HG03442 (cell line): ENCODE measurements at regions not wholly inside any gene's neighbourhood (a gene's known extent, or its start where the extent isn't known, plus 50 kb on each side); places are given as distances from the start of the nearest gene placed in this dataset.

Source experiments
- ATAC-seq: cut with Tn5 transposase; IDR thresholded peaks from one replicate; pipeline ENCODE4 v1.9.1; 2021; ENCODE audit warnings: mild to moderate bottlenecking, moderate library complexity; ENCODE audit not compliant: unreplicated experiment

DNA sequence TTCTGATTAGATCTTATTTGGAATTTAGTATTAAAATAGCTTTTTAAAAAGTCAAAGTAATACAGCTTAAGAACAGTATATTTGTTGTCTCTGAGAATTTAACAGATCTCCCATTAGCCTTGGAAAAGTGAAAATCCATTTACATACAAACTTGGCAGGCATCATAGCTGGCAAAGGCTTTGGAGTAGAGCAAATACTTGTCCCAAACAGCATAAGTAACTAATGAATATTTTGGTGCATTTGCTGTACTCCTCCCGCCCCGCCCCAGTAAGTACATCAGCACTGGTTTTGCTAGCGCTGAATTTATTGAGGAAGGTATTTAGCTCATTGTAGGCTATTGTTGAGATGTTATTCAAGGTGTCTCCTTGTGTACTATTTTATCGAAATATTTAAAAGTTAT lies 417.7 kb upstream of the KAZN start:
- no peak for ATAC-seq

DNA sequence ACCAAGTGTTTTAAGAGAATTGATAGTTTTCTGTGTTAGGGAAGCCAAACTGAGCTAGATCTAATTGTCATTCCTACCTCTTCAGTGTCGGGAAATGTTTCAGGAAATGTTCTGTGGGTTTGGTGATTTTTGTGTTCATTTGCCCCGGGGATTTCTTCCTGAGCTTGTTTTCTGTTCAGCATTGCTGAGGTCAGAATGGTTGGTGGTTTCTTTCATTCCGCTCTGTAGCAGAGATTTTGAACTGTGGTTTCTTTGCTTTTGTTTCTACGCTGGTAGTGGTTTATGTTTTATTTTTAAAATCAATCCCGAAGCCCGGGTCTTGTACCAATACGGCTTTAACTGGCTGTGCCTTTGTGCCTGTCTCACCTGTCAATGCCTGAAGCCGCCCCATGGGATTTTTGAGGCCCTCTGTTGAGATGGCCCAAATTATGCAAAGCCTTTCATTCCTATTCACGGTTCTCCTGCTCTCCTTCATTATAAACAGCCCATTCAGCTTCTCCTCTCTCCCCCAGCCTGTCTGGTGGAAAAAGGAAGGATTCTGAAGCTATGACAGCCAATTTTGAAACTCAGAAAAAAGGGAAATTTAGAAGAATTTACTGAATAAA lies 417.2 kb upstream of the KAZN start:
- no peak for ATAC-seq

DNA sequence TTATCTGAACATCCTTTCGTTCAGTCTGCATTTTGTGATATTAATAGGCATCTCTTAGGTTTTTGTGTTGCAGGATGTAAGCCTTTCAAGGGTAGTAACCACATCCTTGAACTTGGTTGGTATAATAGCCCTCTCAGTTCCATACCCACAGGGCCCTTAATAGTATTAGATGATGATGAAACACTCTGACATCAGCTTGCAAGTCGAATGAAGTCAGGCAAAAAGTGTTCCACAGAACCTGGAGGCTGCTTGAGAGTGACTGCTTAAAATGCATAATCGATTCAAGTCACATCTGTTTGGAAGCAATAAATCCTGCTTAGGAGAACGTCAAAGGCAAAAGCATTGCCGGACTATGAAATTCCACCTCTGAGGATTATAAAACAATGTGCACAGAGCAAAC lies 415.6 kb upstream of the KAZN start:
- ATAC-seq = no peak

DNA sequence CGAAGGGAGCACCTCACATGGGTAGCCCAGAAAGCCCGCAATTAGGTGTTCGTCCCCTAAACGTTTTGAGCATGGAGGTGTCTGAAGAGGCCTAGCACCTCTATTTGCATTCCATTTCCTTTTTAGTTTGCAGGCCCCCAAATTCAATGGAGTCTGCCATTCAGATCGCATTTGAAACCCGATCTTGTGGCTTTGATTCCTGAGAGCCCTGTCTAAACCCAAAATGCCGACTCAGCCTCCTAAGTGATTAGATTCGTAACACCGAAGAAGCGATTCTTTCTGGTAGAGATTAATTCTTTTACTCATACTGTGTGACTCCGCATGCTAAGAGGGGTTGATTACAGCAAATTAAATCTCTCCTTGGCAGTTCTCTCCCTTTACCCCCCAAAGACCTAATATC lies 415.2 kb upstream of the KAZN start:
- ATAC-seq = no peak

DNA sequence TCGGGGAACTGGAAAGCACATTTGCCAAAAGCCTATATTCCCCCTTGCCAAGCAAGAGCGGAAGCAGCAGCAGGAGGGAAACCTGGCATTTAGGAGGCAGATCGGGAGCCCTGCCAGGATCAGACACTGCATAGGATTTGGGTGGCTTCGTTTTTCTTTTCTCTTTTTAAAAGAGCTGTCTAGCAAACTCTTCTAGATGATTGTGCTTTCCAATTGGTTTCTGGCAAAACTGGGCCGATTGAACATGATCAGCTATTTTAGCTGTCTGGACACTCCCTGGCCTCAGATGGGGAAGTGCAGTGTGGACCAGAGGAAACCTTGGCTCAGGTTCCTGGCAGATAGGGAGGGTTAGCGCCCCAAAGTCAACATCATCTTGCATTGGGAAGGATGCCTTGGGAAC lies 414.0 kb upstream of the KAZN start:
- no peak for ATAC-seq

DNA sequence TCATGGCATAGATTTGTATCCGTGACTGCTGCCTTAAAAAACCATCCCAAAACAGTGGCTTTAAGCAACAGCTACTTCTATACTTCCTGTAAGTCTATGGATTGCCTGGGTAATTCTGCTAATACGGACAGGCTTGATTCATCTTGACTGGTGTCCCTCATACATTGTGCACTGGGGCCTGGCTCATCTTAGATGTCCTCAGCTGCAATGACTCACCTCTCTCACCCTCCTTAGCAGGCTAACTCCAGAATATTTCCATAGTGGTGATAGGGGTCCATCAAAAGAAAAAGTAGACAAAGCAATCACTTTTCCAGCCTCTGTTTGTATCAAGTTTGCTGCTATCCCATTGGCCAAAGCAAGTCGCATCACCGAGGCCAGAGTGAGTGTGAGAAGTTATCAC lies 409.1 kb upstream of the KAZN start:
- ATAC-seq = no peak

DNA sequence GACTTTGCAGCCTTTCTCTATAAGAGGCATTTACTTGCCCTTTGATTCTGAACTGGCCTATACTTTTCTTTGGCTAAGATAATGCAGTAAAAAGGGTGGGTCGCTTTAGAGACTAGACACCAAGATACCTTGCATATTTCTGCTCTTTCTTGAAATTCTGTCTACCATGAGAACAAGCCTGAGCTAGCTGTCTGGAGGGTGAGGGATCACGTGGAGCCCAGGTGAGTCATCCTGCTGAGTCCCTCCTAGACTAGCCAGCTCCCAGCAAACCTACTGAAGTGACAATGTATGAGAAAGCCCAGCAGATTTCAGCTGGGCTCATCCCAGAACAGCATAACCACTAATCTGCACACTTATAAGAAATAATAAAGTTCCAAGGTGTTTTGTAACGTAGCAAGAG lies 408.0 kb upstream of the KAZN start:
- ATAC-seq = no peak

DNA sequence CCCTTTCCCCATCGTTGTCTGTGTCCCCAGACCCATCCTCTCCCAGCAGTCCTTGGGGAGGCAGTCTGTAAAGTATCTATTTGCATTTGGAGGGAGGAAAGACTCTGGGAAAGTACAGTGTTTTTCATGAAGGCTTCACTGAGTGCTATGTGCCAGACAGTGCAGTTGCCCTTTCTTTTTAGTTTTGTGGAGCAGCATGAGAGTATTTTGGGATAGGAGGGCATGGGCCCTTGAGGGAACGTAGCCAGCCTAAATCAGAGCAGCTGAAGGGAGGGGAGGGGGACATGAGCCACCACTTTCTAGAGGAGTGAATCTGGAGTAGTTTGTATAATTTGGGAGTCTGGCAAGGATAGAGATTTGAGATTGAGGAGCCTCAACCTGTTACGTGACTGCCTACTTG lies 404.0 kb upstream of the KAZN start:
- no peak for ATAC-seq

DNA sequence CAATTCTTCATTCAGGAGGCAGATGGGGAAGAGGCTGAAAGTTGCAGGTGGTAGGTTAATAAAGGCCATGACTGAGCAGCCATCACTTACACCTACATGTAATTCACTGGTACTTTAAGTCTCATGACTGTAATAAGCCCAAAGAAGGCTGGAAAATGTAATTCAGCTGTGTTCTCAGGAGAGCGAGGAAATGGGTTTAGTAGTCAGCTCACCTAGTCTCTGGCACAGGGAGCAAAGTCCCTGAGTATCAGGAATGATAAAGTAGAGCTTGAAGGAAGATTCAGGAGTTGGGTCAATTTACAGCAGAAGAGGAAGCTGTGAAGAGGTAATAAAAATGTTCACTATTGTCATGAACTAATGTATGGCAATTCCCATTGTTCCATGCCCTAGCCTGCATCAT lies 393.4 kb upstream of the KAZN start:
- no peak for ATAC-seq

DNA sequence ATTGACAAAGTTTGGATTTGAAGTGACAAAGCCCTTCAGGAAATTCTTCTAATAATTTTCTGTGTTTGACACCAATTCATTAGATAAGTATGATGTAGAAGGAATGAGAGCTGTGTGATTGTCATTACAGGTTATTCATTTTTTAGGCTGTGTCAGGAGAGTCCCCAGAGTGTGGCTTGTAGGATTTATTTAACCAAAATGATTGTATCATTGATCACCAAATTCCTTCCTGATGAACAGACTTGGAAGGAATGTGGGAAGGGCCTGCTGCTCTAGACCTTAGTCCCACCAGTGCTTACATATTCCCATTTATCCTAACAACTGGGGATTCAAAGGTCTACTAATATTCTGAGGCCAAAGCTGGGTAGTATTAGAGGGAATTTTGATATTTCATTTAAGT lies 383.3 kb upstream of the KAZN start:
- no peak for ATAC-seq

DNA sequence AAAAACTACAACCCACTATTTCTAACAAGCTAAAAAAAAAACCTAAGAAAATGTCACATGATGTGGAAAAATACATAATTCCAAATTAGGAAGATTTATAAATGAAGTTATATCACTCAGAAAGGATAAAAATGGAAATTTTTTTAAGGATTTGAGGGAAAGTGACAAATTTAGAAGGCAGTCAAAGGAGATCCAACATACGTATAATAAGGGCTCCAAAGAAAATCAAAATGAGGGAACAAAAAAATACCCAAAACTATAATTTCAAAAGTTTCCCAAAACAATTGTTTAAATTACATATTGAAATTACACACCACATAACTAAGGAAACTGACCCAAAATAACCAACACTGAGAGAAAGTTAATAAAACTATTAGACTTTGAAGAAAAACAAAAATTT lies 381.1 kb upstream of the KAZN start:
- ATAC-seq = no peak

DNA sequence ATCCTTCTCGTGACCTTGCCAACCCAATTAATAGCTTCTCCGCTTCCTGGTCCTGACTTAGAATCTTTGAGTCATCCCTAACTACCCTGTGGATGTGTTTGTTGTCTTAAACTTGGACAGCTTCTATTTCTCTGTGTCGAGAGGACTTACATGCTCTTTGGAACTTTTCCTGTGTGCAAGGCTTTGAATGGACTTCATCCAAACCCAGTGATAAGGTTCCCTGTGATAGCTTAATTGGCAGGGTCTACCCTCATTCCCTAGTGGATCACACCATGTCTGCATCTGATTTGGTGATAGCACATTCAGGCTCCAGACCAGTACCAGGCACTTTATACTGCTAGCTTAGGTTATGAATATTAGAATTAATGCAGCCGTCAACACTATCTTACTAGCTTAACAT lies 378.2 kb upstream of the KAZN start:
- ATAC-seq = no peak

DNA sequence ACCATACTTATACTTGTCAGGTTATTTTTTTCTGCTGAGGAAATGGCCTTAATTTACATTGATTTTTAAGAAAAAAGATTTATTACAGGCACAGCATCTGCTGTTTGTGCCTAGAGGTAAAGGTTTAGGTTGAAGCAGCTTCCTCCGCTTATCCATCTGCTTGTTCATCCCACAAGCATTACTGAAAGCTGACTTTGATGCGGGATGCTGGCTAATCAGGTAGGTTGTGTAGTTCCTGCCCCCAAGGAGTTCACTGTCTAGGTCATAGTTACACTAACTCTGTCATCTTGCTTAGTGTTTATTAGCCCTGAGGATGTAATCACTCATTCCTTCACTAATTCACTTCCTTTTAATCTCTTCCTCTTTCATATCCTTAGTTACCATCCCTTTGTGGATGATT lies 377.7 kb upstream of the KAZN start:
- no peak for ATAC-seq

DNA sequence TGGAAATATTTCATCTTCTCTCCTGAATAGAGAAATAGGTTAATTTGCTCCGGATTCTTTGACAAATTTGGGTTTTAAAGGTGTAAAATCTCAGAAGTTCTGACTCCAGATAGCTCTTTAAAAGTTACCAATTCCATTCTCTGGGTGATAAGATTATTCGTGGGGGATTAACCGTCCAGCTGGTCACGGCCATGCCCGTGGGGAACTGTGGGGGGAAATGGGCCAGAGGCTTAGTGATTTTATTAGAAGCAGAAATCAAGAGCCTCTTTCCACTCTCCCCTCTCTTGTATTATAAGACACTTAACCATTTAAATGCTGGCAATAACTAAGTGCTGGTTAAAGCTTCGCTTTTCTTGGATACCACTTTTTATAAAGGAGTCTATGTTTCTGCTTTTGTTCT lies 376.4 kb upstream of the KAZN start:
- ATAC-seq = no peak

DNA sequence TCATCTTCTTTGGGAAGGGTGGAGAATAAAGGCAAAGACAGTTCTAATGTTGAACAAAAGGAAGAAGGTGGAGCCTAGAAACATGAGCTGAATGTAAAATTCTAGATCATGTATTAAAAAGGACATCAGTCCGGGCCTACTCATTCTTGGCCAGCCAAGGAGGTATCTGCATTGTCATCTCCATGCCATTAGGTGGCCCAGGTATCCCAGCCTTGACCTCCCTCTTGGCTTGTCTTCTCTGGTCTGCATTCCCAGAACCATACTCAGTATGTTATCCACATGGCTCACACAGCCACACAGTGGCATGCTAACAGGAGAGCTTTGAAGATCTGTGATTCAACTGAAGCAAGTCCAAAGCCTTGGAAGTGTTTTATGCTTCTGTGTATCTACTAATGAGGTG lies 369.8 kb upstream of the KAZN start:
- no peak for ATAC-seq

DNA sequence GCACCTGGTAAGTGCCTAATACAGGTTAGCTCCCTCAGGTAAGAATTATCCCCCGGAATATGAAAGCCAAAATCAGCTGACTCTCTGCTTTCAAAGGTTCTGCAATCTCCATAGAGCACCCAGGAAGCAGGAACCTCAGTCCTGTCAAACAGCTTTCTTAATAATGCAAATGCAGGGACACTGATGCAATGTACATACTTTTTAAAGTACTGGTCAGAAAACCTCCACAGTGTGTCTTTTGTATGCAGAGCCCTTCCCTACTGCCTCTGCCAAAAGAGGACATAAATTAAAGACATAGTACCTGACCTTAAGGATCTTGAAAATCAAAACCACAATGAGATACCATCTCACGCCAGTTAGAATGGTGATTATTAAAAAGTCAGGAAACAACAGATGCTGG lies 365.0 kb upstream of the KAZN start:
- no peak for ATAC-seq

DNA sequence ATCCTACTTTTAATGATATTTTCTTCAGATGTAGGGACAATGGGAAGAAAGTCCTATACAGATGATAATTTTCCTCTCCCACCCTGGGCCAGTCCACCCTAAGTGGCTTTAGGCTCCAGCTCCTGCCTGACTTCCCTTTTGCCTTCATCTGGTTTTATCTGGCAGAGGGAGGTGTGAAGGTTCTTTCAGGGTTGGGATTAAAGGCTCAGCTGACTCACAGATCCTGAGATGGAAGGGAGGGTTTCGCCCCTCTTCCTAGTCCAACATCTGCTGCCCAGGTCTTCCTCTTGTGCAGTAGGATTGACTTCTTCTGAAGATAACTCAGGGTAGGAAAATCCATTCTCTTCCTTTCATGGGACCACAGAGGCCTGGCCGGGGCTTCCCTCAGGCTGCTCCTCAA lies 362.4 kb upstream of the KAZN start:
- ATAC-seq = no peak

DNA sequence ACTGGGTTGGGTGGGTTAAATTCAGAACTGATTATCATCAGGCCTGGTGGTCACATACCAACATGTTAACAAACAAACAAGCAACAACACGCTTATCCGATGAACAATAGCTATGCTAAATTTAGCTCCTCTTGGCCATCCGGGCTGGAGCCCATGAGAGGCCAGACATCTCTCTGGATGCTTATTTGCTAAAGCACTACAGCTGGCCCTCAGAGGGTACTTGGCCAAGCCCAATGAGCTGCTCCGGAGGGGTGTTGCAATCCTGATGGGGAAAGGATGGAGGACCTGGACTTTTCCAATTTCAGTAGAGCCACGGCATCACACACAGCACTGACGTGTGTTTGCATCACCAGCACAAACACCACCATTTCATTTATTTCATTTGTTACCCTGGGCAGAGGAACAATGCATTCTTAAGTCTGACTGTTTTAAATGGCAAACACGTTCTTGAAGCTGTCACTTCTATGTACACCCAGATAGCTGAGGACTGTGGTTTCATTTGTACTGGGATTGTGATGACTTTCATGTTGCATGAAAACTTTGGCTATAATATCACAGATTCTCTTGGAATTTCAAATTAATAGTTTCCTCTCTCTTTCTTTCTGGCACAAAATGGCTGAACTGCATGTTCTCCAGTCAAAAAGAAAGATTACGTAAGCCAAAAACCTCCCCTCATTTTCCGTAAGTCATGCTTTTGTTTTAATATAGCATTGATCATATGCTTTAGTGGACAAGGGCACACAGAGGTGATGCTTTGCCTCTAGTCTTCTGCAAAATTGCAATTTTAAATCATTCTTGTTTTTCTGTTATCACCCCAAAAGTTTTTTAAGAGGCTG lies 359.8 kb upstream of the KAZN start:
- no peak for ATAC-seq

DNA sequence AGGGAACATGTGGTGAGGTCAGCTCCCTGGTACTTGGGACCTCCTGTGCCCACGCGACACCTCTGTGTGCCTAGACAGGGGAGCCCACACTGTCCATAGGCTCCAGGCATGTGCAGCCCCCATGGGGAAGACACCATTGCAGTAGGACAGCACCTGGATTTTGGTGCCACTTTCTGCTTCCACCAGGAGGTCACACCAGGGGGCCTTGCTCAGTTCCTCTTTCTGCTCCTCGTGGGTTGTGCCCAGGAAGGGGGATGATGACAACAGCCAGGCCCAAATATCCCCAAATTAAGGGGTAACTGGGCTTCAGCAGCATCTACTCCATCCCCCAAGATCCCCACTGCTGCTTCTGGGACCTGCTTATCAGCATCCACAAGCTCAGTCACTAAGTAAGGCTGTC lies 358.2 kb upstream of the KAZN start:
- ATAC-seq = no peak

DNA sequence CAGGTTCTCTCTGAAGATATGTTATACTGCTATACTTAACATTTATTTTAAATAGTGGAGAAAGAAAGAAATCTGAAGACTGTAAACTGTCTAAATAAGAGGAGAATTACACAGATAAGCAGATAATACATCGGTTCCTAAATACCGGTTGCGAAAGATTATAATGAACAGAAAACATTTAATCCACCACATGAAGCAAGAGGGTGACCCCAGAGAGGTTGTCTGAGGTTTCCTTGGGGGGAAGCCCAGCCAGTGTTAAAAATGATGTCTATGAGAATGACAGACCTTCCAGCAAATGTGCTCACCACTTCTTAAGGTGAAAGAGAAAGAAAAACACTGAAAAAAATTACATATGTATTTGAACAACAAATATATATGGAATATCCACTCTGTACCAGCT lies 356.4 kb upstream of the KAZN start:
- no peak for ATAC-seq

DNA sequence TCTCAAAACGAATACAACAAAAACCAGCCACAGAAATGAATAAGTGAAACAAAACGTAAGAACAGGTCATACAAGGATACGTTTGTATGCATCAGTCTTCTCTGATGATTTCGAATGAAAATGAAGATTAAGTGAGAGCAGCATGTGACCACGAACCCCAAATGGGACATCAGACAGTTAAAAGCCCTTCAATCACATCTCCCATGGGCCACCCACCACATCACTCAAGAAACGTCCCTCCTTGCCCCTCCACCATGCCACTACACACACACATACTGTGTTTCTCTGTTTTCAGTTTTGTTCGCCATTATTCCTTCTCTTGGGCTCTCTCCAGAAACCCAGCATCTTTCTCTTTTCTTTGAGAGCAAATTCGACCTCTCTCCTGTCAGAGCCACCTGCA lies 355.6 kb upstream of the KAZN start:
- ATAC-seq = no peak

DNA sequence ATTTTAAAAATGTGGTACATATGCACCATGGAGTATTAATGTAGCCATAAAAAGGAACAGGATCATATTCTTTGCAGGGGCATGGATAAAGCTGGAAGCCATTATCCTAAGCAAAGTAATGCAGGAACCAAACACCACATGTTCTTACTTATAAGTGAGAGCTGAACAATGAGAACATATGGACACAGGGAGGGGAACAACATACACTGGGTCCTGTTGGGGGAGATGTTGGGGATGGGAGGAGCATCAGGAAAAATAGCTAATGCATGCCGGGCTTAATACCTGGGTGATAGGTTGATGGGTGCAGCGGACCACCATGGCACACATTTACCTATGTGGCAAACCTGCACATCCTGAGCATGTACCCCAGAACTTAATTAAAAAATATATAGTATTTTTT lies 352.5 kb upstream of the KAZN start:
- ATAC-seq = no peak

DNA sequence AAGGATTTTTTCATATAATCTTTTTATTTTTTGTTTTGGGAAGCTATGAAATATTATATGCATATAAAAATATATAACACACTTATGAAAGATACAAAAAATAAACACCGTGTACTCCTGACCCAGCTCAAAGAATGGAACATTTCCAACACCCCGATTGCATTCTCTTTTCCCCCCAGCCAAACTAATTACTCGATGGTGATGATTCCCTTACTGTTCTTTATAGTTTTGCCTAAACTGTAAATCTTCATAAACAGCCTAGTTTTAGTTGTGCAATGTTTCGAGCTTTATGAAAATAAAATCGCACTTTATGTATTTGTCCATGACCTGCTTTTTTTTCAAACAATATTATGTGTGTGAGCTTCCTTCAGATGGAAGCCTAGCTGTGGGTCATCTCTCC lies 352.0 kb upstream of the KAZN start:
- no peak for ATAC-seq
